ENCODE measurements at regions not wholly inside any gene's neighbourhood (a gene's known extent, or its start where the extent isn't known, plus 50 kb on each side); places are given as distances from the start of the nearest gene placed in this dataset.

DNA sequence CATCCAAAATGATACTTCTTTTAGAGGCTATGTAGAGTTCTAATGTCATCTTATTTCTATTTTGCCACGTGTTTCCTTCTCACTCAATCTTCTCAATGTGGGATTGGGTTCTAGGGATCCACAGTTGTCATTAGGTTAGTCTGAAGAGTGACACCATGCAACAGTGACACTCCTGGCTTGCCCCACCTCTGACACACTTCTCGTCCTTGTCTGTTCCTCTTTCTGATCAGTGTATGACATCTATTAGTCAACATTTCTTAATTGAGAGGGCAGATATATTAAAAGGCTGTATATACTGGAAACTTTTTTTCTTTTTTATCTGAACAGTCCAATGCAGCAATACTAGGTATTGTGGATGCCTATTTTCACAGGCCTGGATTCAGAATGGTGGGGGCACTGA is 67.6 kb upstream of the GYPA start:
- no peaks in the 10 kb centered on the region for H3K9me3 ChIP-seq (ENCODE audit: control insufficient read depth, low read length)
- no peaks in the 10 kb centered on the region for H3K4me1 ChIP-seq (ENCODE audit: control insufficient read depth, insufficient read depth, low read depth, low read length)
- H2BK120ac ChIP-seq (ENCODE audit: low read depth, low read length) = no peak overlapping the region
- H3K4me2 ChIP-seq (ENCODE audit: low read length, poor library complexity, severe bottlenecking) = no peak overlapping the region
- H2BK12ac ChIP-seq (ENCODE audit: low read length in 2 of 2) = no peak overlapping the region
- no peak overlapping the region for H3K27ac ChIP-seq (ENCODE audit: low read length, poor library complexity, severe bottlenecking)
- H3K4ac ChIP-seq (ENCODE audit: low read depth in 1 of 2, low read length in 2 of 2) = no peak overlapping the region
- no peak for DNase-seq
- no peak overlapping the region for H2BK5ac ChIP-seq (ENCODE audit: low read depth, low read length, poor library complexity, severe bottlenecking)
- H3K4me3 ChIP-seq (ENCODE audit: insufficient read depth in 1 of 2, low read depth in 1 of 2, low read length in 2 of 2) = no peak overlapping the region
- H2AK5ac ChIP-seq (ENCODE audit: low read length, severe bottlenecking) = no peak overlapping the region
- no peaks in the 10 kb centered on the region for H3K27me3 ChIP-seq (ENCODE audit: control insufficient read depth in 1 of 2, insufficient read depth in 1 of 2, low read length in 2 of 2)
- H3K14ac ChIP-seq (ENCODE audit: low read length in 2 of 2) = no peak overlapping the region
- no peak overlapping the region for H4K8ac ChIP-seq (ENCODE audit: low read length)
- WGBS = 18% methylated on average over 1 of the region's 2 CpGs
- H3K18ac ChIP-seq (ENCODE audit: low read depth in 1 of 2, low read length in 2 of 2) = no peak overlapping the region
- no peak overlapping the region for H4K91ac ChIP-seq (ENCODE audit: low read length)
- no peaks in the 10 kb centered on the region for H3K36me3 ChIP-seq (ENCODE audit: control insufficient read depth in 1 of 2, insufficient read depth in 2 of 2, low read depth in 1 of 2, low read length in 2 of 2)
- no peak overlapping the region for H2AFZ ChIP-seq (ENCODE audit: low read depth, low read length)
- H3K79me1 ChIP-seq (replicated peaks; ENCODE audit: low read length, poor library complexity, severe bottlenecking) = no peaks in the 10 kb centered on the region
- H2BK15ac ChIP-seq (ENCODE audit: low read depth, poor library complexity, severe bottlenecking) = no peak overlapping the region
- H3K9ac ChIP-seq (ENCODE audit: low read length) = no peak overlapping the region
- no peak overlapping the region for H3K23ac ChIP-seq (ENCODE audit: low read length in 2 of 2)

DNA sequence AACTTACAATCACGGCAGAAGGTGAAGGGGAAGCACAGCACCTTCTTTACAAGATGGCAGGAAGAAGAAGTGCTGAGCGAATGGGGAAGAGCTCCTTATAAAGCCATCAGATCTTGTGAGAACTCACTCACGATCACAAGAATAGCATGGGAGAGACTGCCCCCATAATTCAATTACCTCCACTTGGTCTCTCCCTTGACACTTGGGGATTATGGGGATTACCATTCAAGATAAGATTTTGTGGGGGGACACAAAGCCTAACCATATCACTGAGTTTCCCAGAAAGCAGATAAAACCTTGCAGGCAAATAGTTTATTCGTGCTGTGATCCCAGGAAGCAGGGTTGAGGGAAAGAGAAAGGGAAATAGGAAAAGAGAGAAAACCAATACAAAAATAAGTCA is 69.0 kb upstream of the GYPA start:
- Histone ChIP-seq H2BK5ac (ENCODE audit: low read depth, low read length, poor library complexity, severe bottlenecking) (no peak overlapping the region), H3K14ac (ENCODE audit: low read length in 2 of 2) (no peak overlapping the region), H3K27me3 (ENCODE audit: control insufficient read depth in 1 of 2, insufficient read depth in 1 of 2, low read length in 2 of 2) (no peaks in the 10 kb centered on the region), H3K79me1 (replicated peaks; ENCODE audit: low read length, poor library complexity, severe bottlenecking) (no peaks in the 10 kb centered on the region), H3K4ac (ENCODE audit: low read depth in 1 of 2, low read length in 2 of 2) (no peak overlapping the region), H3K9me3 (ENCODE audit: control insufficient read depth, low read length) (no peaks in the 10 kb centered on the region), H3K36me3 (ENCODE audit: control insufficient read depth in 1 of 2, insufficient read depth in 2 of 2, low read depth in 1 of 2, low read length in 2 of 2) (no peaks in the 10 kb centered on the region), H3K23ac (ENCODE audit: low read length in 2 of 2) (no peak overlapping the region), H2AFZ (ENCODE audit: low read depth, low read length) (no peak overlapping the region), H3K4me2 (ENCODE audit: low read length, poor library complexity, severe bottlenecking) (no peak overlapping the region), H3K18ac (ENCODE audit: low read depth in 1 of 2, low read length in 2 of 2) (no peak overlapping the region), H2AK5ac (ENCODE audit: low read length, severe bottlenecking) (no peak overlapping the region), H3K9ac (ENCODE audit: low read length) (no peak overlapping the region), H3K4me1 (ENCODE audit: control insufficient read depth, insufficient read depth, low read depth, low read length) (no peaks in the 10 kb centered on the region), H4K91ac (ENCODE audit: low read length) (no peak overlapping the region), H3K4me3 (ENCODE audit: insufficient read depth in 1 of 2, low read depth in 1 of 2, low read length in 2 of 2) (no peak overlapping the region), H3K27ac (ENCODE audit: low read length, poor library complexity, severe bottlenecking) (no peak overlapping the region), H2BK12ac (ENCODE audit: low read length in 2 of 2) (no peak overlapping the region), H2BK120ac (ENCODE audit: low read depth, low read length) (no peak overlapping the region), H2BK15ac (ENCODE audit: low read depth, poor library complexity, severe bottlenecking) (no peak overlapping the region), H4K8ac (ENCODE audit: low read length) (no peak overlapping the region)
- no peak for DNase-seq
- 57% methylated on average over 3 of the region's 4 CpGs for WGBS

DNA sequence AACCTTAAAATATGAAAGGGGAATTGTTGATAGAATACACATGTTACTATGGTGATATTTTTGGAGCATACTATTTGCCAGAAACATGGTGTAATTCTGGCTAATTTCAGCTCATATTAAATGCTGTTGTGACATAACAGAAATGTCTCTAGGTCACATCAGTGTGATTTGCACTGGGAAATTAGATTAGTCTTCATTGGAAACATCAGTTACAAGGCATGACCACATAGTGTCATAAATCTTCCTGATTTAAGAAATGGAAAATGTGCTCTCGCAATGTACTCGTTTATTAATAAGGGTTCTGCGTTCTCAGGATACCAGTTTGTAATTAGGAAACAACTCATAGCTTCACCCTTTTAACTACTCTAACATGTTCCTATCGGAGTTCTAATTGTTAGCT is 72.9 kb upstream of the GYPA start:
- no peak overlapping the region for H2BK5ac ChIP-seq (ENCODE audit: low read depth, low read length, poor library complexity, severe bottlenecking)
- no peak overlapping the region for H4K8ac ChIP-seq (ENCODE audit: low read length)
- no peak overlapping the region for H3K4me3 ChIP-seq (ENCODE audit: insufficient read depth in 1 of 2, low read depth in 1 of 2, low read length in 2 of 2)
- no peak overlapping the region for H3K4ac ChIP-seq (ENCODE audit: low read depth in 1 of 2, low read length in 2 of 2)
- no peaks in the 10 kb centered on the region for H3K9me3 ChIP-seq (ENCODE audit: control insufficient read depth, low read length)
- no peaks in the 10 kb centered on the region for H3K27me3 ChIP-seq (ENCODE audit: control insufficient read depth in 1 of 2, insufficient read depth in 1 of 2, low read length in 2 of 2)
- no peak overlapping the region for H2BK15ac ChIP-seq (ENCODE audit: low read depth, poor library complexity, severe bottlenecking)
- no peaks in the 10 kb centered on the region for H3K79me1 ChIP-seq (replicated peaks; ENCODE audit: low read length, poor library complexity, severe bottlenecking)
- no peaks in the 10 kb centered on the region for H3K36me3 ChIP-seq (ENCODE audit: control insufficient read depth in 1 of 2, insufficient read depth in 2 of 2, low read depth in 1 of 2, low read length in 2 of 2)
- no peak overlapping the region for H3K4me2 ChIP-seq (ENCODE audit: low read length, poor library complexity, severe bottlenecking)
- no peak overlapping the region for H3K27ac ChIP-seq (ENCODE audit: low read length, poor library complexity, severe bottlenecking)
- no peak overlapping the region for H2BK12ac ChIP-seq (ENCODE audit: low read length in 2 of 2)
- no peak overlapping the region for H3K14ac ChIP-seq (ENCODE audit: low read length in 2 of 2)
- H3K9ac ChIP-seq (ENCODE audit: low read length) = no peak overlapping the region
- H3K4me1 ChIP-seq (ENCODE audit: control insufficient read depth, insufficient read depth, low read depth, low read length) = no peaks in the 10 kb centered on the region
- H3K18ac ChIP-seq (ENCODE audit: low read depth in 1 of 2, low read length in 2 of 2) = no peak overlapping the region
- H2AK5ac ChIP-seq (ENCODE audit: low read length, severe bottlenecking) = no peak overlapping the region
- H2AFZ ChIP-seq (ENCODE audit: low read depth, low read length) = no peak overlapping the region
- DNase-seq = no peak
- no peak overlapping the region for H4K91ac ChIP-seq (ENCODE audit: low read length)
- H3K23ac ChIP-seq (ENCODE audit: low read length in 2 of 2) = no peak overlapping the region
- H2BK120ac ChIP-seq (ENCODE audit: low read depth, low read length) = no peak overlapping the region
- WGBS = 100% methylated on average over 2 of the region's 4 CpGs

DNA sequence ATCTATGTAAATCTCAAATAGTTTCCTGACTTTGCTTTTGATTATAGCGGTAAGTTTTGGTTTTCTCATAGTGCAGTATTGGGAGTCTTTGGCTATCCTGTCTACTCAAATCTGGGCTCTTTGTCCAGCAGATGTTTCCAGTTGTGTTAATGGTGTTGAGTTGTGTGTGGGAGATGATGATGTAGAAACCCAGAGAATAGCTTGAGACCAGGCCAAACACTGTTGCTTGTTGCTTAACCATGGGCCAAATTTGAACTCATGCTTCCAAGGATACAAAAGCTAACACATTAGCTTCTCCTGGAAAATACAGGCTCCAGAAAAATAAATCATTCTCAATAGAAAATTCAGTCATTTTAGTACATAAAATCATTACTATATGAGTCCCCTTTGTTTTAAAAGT is 82.6 kb upstream of the GYPA start:
- Histone ChIP-seq H3K4me2 (ENCODE audit: low read length, poor library complexity, severe bottlenecking) (no peak overlapping the region), H3K4me1 (ENCODE audit: control insufficient read depth, insufficient read depth, low read depth, low read length) (no peaks in the 10 kb centered on the region), H3K27me3 (ENCODE audit: control insufficient read depth in 1 of 2, insufficient read depth in 1 of 2, low read length in 2 of 2) (no peaks in the 10 kb centered on the region), H3K18ac (ENCODE audit: low read depth in 1 of 2, low read length in 2 of 2) (no peak overlapping the region), H2BK15ac (ENCODE audit: low read depth, poor library complexity, severe bottlenecking) (no peak overlapping the region), H3K9me3 (ENCODE audit: control insufficient read depth, low read length) (peaks cover 2% of the 10 kb centered on the region), H2BK5ac (ENCODE audit: low read depth, low read length, poor library complexity, severe bottlenecking) (no peak overlapping the region), H4K91ac (ENCODE audit: low read length) (no peak overlapping the region), H3K4me3 (ENCODE audit: insufficient read depth in 1 of 2, low read depth in 1 of 2, low read length in 2 of 2) (no peak overlapping the region), H2BK120ac (ENCODE audit: low read depth, low read length) (no peak overlapping the region), H3K23ac (ENCODE audit: low read length in 2 of 2) (no peak overlapping the region), H2AFZ (ENCODE audit: low read depth, low read length) (no peak overlapping the region), H2BK12ac (ENCODE audit: low read length in 2 of 2) (no peak overlapping the region), H3K36me3 (ENCODE audit: control insufficient read depth in 1 of 2, insufficient read depth in 2 of 2, low read depth in 1 of 2, low read length in 2 of 2) (no peaks in the 10 kb centered on the region), H3K14ac (ENCODE audit: low read length in 2 of 2) (no peak overlapping the region), H4K8ac (ENCODE audit: low read length) (no peak overlapping the region), H3K27ac (ENCODE audit: low read length, poor library complexity, severe bottlenecking) (no peak overlapping the region), H3K79me1 (replicated peaks; ENCODE audit: low read length, poor library complexity, severe bottlenecking) (no peaks in the 10 kb centered on the region), H3K4ac (ENCODE audit: low read depth in 1 of 2, low read length in 2 of 2) (no peak overlapping the region), H3K9ac (ENCODE audit: low read length) (no peak overlapping the region), H2AK5ac (ENCODE audit: low read length, severe bottlenecking) (no peak overlapping the region)
- WGBS = 100% methylated on average over 1 of the region's 1 CpG
- DNase-seq = no peak

Data from mesenchymal stem cell (in vitro differentiated cells and primary cell).